HCT116 (cell line): ENCODE measurements at regions not wholly inside any gene's neighbourhood (a gene's known extent, or its start where the extent isn't known, plus 50 kb on each side); places are given as distances from the start of the nearest gene placed in this dataset.

Experiments used
- ATAC-seq: fragments of 200-7000 bp; cut with Tn5 transposase; 2 replicates; pipeline ENCODE4 v1.9.1; 2020; ENCODE audit warnings: mild to moderate bottlenecking, moderate library complexity
- BruUV-seq: library from RNA; stranded (reverse); fragments of 400-500 nt; replicated peaks from 2 replicates; lab custom pipeline; 2021; lab: Mats Ljungman, UMichigan
- CTCF ChIA-PET: fragments of 300-600 bp; sonication (Branson Sonifier 250); formaldehyde crosslinking; loops from one replicate; lab custom pipeline; 2021; ENCODE audit warnings: antibody characterized with exemption; lab: Charles Lee
- POLR2A ChIA-PET: fragments of 300-600, 350-600 bp; sonication (Branson Sonifier 250); formaldehyde crosslinking; loops from one replicate; lab custom pipeline; 2021; ENCODE audit warnings: antibody characterized with exemption; lab: Charles Lee
- RAD21 ChIA-PET, 2 experiments: fragments of 300-600 bp; sonication (Branson Sonifier 250); formaldehyde crosslinking; loops; one replicate each; lab custom pipeline; 2023; ENCODE audit warnings: low total read pairs in 2 of 2; ENCODE audit not compliant: uncharacterized antibody in 2 of 2, unreplicated experiment in 2 of 2, low non-redundant PET in 1 of 2; lab: Charles Lee
- DNase-seq: peaks from one replicate; pipeline ENCODE4 v3.0.0-alpha.2; 2010; ENCODE audit warnings: low read depth, low spot score
- H2AFZ ChIP-seq: fragments of 200-600 bp; shearing (Covaris generic), sonication (generic); 2 replicates; pipeline ENCODE4 v1.6.1; 2017; ENCODE audit warnings: low read depth, mixed run types, mixed read lengths, antibody characterized with exemption, low read length; ENCODE audit not compliant: poor library complexity, severe bottlenecking
- H3K27ac ChIP-seq: 2 replicates; pipeline ENCODE4 v1.5.1; 2012; ENCODE audit warnings: low read depth, low read length
- H3K27me3 ChIP-seq: fragments of 200-600 bp; sonication (generic); 2 replicates; pipeline ENCODE4 v1.6.1; 2016; ENCODE audit warnings: mixed run types, low read length, mixed read lengths; ENCODE audit not compliant: insufficient read depth
- H3K36me3 ChIP-seq, 2 experiments: fragments of 200-500 bp in 1 of 2; fragments of 200-600 bp in 1 of 2; sonication (Bioruptor generic) in 1 of 2; sonication (generic) in 1 of 2; 2 replicates each; pipeline versions ENCODE4 v1.5.1 to v1.6.1; 2014 to 2016; ENCODE audit warnings: low read length in 2 of 2, inconsistent platforms in 1 of 2, mixed read lengths in 1 of 2, mixed run types in 1 of 2; ENCODE audit not compliant: insufficient read depth in 2 of 2, control insufficient read depth in 1 of 2
- H3K4me1 ChIP-seq, 2 experiments: fragments of 200-600 bp in 1 of 2; sonication (generic) in 1 of 2; 2 replicates each; pipeline versions ENCODE4 v1.5.1 to v1.6.1; 2012 to 2017; ENCODE audit warnings: low read length in 2 of 2, inconsistent platforms in 1 of 2, mild to moderate bottlenecking in 1 of 2, mixed read lengths in 1 of 2, mixed run types in 1 of 2, moderate library complexity in 1 of 2; ENCODE audit not compliant: insufficient read depth in 2 of 2, control insufficient read depth in 1 of 2
- H3K4me2 ChIP-seq: fragments of 200-600 bp; sonication (generic); 2 replicates; pipeline ENCODE4 v1.6.1; 2017; ENCODE audit warnings: mixed run types, low read length, mixed read lengths
- H3K4me3 ChIP-seq, 2 experiments: fragments of 200-600 bp in 1 of 2; sonication (generic) in 1 of 2; replicated peaks in 1 of 2; 2 replicates each; pipeline ENCODE4 v1.5.1; 2011 to 2016; ENCODE audit warnings: low read length in 2 of 2, control low read depth in 1 of 2, low read depth in 1 of 2, mild to moderate bottlenecking in 1 of 2, mixed read lengths in 1 of 2, mixed run types in 1 of 2
- H3K79me2 ChIP-seq: fragments of 200-600 bp; sonication (generic); 2 replicates; pipeline ENCODE4 v1.6.1; 2017; ENCODE audit warnings: mild to moderate bottlenecking, mixed run types, low read length, moderate library complexity, mixed read lengths; ENCODE audit not compliant: insufficient read depth
- H3K9ac ChIP-seq: fragments of 200-600 bp; sonication (generic); 2 replicates; pipeline ENCODE4 v1.6.1; 2016; ENCODE audit warnings: low read length, mixed read lengths
- H3K9me2 ChIP-seq: fragments of 200-600 bp; sonication (generic), shearing (Covaris generic); 2 replicates; pipeline ENCODE4 v1.6.1; 2017; ENCODE audit warnings: mixed run types, mild to moderate bottlenecking, moderate library complexity; ENCODE audit not compliant: insufficient read depth
- H3K9me3 ChIP-seq, 2 experiments: fragments of 200-500 bp in 1 of 2; fragments of 200-600 bp in 1 of 2; sonication (Bioruptor generic) in 1 of 2; sonication (generic) in 1 of 2; 2 replicates each; pipeline ENCODE4 v1.6.1; 2014 to 2017; ENCODE audit warnings: low read length in 2 of 2, mixed read lengths in 2 of 2, inconsistent platforms in 1 of 2, low read depth in 1 of 2, mild to moderate bottlenecking in 1 of 2, mixed run types in 1 of 2, moderate library complexity in 1 of 2; ENCODE audit not compliant: control insufficient read depth in 1 of 2, insufficient read depth in 1 of 2
- H4K20me1 ChIP-seq: fragments of 200-600 bp; sonication (generic), shearing (Covaris generic); 2 replicates; pipeline ENCODE4 v1.6.1; 2017; ENCODE audit warnings: mixed run types, mild to moderate bottlenecking, moderate library complexity; ENCODE audit not compliant: insufficient read depth
- CBX3 ChIP-seq: IDR thresholded peaks from 2 replicates; pipeline ENCODE4 v1.6.1; 2012; ENCODE audit warnings: low read depth
- EGR1 ChIP-seq: IDR thresholded peaks from 2 replicates; pipeline ENCODE4 v1.6.1; 2012; ENCODE audit warnings: low read depth
- ELF1 ChIP-seq: IDR thresholded peaks from 2 replicates; pipeline ENCODE4 v1.6.1; 2012; ENCODE audit warnings: low read depth, borderline replicate concordance
- EZH2 ChIP-seq: fragments of 200-600 bp; sonication (generic); IDR thresholded peaks from 2 replicates; pipeline ENCODE4 v1.6.1; 2017; ENCODE audit warnings: antibody characterized with exemption, mixed run types
- EZH2phosphoT487 ChIP-seq: fragments of 200-600 bp; IDR thresholded peaks from 2 replicates; pipeline ENCODE4 v1.6.1; 2018; ENCODE audit warnings: antibody characterized with exemption, borderline replicate concordance
- FOSL1 ChIP-seq: IDR thresholded peaks from 2 replicates; pipeline ENCODE4 v1.6.1; 2012; ENCODE audit warnings: low read depth
- POLR2A ChIP-seq: IDR thresholded peaks from 2 replicates; pipeline ENCODE4 v1.7.0; 2011; ENCODE audit warnings: borderline replicate concordance; ENCODE audit not compliant: insufficient read depth, insufficient read length; ENCODE audit errors: extremely low read depth
- POLR2AphosphoS5 ChIP-seq: IDR thresholded peaks from 2 replicates; pipeline ENCODE4 v1.6.1; 2011; ENCODE audit warnings: mild to moderate bottlenecking, low read depth, low read length, moderate library complexity
- RAD21 ChIP-seq: IDR thresholded peaks from 2 replicates; pipeline ENCODE4 v1.6.1; 2012; ENCODE audit warnings: low read depth, mild to moderate bottlenecking
- YY1 ChIP-seq: IDR thresholded peaks from 2 replicates; pipeline ENCODE4 v1.6.1; 2011; ENCODE audit warnings: low read length, low read depth, moderate library complexity, mild to moderate bottlenecking; ENCODE audit not compliant: insufficient replicate concordance; ENCODE audit errors: extremely low read depth
- ZFX ChIP-seq: fragments of 450-650 bp; IDR thresholded peaks from 2 replicates; pipeline ENCODE4 v1.6.1; 2017
- ZNF274 ChIP-seq: fragments of 200-500 bp; sonication (Bioruptor generic); IDR thresholded peaks from 2 replicates; pipeline ENCODE4 v1.6.1; 2014; ENCODE audit warnings: mild to moderate bottlenecking, low read depth, low read length, inconsistent platforms
- intact Hi-C: fragments of 100-400 bp; cut with micrococcal nuclease; formaldehyde crosslinking; loops from 2 replicates; pipeline ENCODE4 v1.10.0; 2022
- TF ChIP-seq, protein P1 (sequence below), 3 experiments: fragments of 200-600 bp in 1 of 3; sonication (generic) in 1 of 3; IDR thresholded peaks in 2 of 3; conservative IDR thresholded peaks in 1 of 3; 2 replicates each; pipeline ENCODE4 v1.5.1; 2012 to 2017; ENCODE audit warnings: low read depth in 2 of 3, low read length in 2 of 3, antibody characterized with exemption in 1 of 3, borderline replicate concordance in 1 of 3, control low read depth in 1 of 3, mild to moderate bottlenecking in 1 of 3, mixed read lengths in 1 of 3, mixed run types in 1 of 3, moderate library complexity in 1 of 3; ENCODE audit not compliant: insufficient read depth in 1 of 3
- TF ChIP-seq, protein P2 (sequence below): IDR thresholded peaks from 2 replicates; pipeline ENCODE4 v1.6.1; 2012
- TF ChIP-seq, protein P3 (sequence below): IDR thresholded peaks from 2 replicates; pipeline ENCODE4 v1.6.1; 2012

DNA sequence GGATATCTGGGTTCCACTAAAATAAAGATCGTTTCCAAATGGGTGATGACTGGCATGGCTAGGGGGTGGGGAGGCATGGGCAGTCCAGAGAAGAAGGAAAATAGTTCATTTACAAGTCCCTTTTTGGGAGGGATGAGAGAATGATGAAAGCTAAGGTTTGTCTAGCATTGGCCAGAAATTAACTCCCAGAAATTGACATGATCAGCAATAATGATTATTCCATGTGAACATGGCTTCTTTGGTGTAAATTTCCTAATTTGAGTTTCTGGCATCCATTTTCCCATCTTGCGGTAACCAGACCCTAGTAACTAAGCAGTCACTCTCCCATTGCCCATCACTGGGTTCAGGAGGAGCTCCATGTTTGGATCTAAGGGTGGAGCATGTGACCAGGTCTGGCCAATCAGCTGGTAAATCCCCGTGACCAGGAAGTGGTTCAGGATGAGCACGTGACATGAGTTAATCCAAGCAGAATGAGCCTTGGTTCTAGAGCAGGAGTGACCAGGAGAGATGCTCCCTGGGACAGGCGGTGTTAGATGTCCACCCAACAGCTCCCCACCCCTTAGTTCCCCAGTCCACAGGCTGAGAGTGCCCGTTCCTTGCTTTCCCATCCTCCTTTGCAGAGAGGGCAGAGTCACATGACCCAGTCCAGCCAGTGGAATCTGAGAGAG is 512.7 kb downstream of the PREX1 start:
- H3K79me2 ChIP-seq: no peaks in the 10 kb centered on the region
- H3K27ac ChIP-seq: no peak overlapping the region
- peak overlapping the region; percentile 1 for H2AFZ ChIP-seq
- H3K4me2 ChIP-seq: no peak overlapping the region
- H3K4me1 ChIP-seq: peaks cover 0 to 9% of the 10 kb centered on the region in 2 experiments; a peak in 1 of 4 replicates
- no peak overlapping the region for H3K9ac ChIP-seq
- H3K9me3 ChIP-seq: no peaks in the 10 kb centered on the region
- DNase-seq (no peak), ATAC-seq (0 out of 2 replicates have a peak, but pooled peaks have one; percentile 40)
- no peak overlapping the region for H3K4me3 ChIP-seq
- CTCF ChIA-PET: interaction anchor here (1.4 kb wide), 1 partner anchor 305 kb away, joined by 4 read pairs; no protein-coding TSS in a partner anchor
- BruUV-seq: no TSS peak
- POLR2A ChIA-PET: no interaction called here
- H3K27me3 ChIP-seq: peaks cover 9% of the 10 kb centered on the region; the same call in 1 of the 2 replicates
- RAD21 ChIA-PET: no interaction called here
- no peaks in the 10 kb centered on the region for H3K9me2 ChIP-seq
- H3K36me3 ChIP-seq: no peaks in the 10 kb centered on the region
- H4K20me1 ChIP-seq: no peaks in the 10 kb centered on the region
- TF ChIP-seq RAD21 (no peak), EGR1 (no peak), FOSL1 (no peak), POLR2AphosphoS5 (no peak)
- TF ChIP-seq, protein P1, sequence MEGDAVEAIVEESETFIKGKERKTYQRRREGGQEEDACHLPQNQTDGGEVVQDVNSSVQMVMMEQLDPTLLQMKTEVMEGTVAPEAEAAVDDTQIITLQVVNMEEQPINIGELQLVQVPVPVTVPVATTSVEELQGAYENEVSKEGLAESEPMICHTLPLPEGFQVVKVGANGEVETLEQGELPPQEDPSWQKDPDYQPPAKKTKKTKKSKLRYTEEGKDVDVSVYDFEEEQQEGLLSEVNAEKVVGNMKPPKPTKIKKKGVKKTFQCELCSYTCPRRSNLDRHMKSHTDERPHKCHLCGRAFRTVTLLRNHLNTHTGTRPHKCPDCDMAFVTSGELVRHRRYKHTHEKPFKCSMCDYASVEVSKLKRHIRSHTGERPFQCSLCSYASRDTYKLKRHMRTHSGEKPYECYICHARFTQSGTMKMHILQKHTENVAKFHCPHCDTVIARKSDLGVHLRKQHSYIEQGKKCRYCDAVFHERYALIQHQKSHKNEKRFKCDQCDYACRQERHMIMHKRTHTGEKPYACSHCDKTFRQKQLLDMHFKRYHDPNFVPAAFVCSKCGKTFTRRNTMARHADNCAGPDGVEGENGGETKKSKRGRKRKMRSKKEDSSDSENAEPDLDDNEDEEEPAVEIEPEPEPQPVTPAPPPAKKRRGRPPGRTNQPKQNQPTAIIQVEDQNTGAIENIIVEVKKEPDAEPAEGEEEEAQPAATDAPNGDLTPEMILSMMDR (IDR thresholded peaks at IDR 0.05 in 2 of 3, conservative IDR thresholded peaks at IDR 0.05 in 1 of 3; ENCODE audit: borderline replicate concordance in 1 of 3, insufficient read depth in 1 of 3, low read depth in 2 of 3, low read length in 2 of 3): no peak
- intact Hi-C loops: no loop called here

DNA sequence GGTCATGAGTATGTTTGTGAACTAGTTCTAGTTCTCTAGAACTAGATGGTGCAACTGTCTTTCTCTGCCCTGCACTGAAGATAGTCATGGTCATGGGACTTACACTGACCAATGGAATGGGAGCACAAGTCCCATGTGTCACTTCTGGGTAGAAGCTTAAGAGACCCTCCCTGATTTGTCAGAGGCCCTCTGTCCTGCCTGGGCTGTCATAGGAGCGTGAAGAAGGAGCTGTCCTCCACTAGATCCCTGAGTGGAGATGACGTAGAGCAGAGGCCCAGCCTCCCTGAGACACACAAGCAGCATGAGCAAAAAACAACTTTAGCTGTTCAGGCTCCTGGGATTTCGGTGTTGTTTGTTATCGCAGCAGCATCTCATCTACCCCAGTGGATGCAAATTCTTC is 514.5 kb downstream of the PREX1 start:
- intact Hi-C loops: no loop called here
- Histone ChIP-seq H3K36me3 (no peaks in the 10 kb centered on the region), H3K9me2 (no peaks in the 10 kb centered on the region), H3K4me3 (no peak overlapping the region), H3K79me2 (no peaks in the 10 kb centered on the region), H2AFZ (no peak overlapping the region), H3K4me1 (peaks cover 0 to 9% of the 10 kb centered on the region in 2 experiments; a peak in 1 of 4 replicates), H3K9ac (no peak overlapping the region), H3K4me2 (no peak overlapping the region), H3K27ac (no peak overlapping the region), H4K20me1 (no peaks in the 10 kb centered on the region), H3K27me3 (peaks cover 9% of the 10 kb centered on the region; the same call in 1 of the 2 replicates), H3K9me3 (no peaks in the 10 kb centered on the region)
- RAD21 ChIA-PET: no interaction called here
- POLR2A ChIA-PET: no interaction called here
- CTCF ChIA-PET: no interaction called here
- no peak for ATAC-seq
- no TSS peak for BruUV-seq
- no peak for DNase-seq
- TF ChIP-seq EGR1 (no peak), YY1 (no peak), EZH2 (no peak), ZFX (no peak), POLR2A (no peak), POLR2AphosphoS5 (no peak), CBX3 (no peak), ELF1 (no peak), ZNF274 (no peak), EZH2phosphoT487 (no peak)
- TF ChIP-seq, protein P1 (IDR thresholded peaks at IDR 0.05 in 2 of 3, conservative IDR thresholded peaks at IDR 0.05 in 1 of 3; ENCODE audit: borderline replicate concordance in 1 of 3, insufficient read depth in 1 of 3, low read depth in 2 of 3, low read length in 2 of 3): no peak
- TF ChIP-seq, protein P2, sequence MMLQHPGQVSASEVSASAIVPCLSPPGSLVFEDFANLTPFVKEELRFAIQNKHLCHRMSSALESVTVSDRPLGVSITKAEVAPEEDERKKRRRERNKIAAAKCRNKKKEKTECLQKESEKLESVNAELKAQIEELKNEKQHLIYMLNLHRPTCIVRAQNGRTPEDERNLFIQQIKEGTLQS: no peak
- TF ChIP-seq, protein P3, sequence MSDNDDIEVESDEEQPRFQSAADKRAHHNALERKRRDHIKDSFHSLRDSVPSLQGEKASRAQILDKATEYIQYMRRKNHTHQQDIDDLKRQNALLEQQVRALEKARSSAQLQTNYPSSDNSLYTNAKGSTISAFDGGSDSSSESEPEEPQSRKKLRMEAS: no peak
